ENCODE measurements at regions not wholly inside any gene's neighbourhood (a gene's known extent, or its start where the extent isn't known, plus 50 kb on each side); places are given as distances from the start of the nearest gene placed in this dataset.

DNA sequence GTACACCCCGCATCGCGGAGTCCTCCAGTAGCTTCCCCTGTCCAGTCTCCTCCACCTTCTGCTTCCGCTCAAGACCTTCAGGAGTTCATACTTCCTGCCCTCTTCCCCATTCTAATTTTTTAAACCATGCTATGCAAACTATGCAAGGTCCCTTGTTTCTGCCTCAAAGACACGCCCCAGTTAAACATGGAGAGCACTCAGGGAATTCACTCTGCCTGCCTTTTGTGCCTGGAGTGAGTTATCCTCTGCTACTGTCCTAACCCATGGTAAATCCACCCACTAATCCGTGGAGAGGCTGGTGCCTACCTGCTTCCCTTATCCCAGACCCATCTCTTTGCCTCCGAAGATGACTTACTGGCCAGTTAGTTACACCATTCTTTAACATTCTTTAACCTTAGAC is 473.7 kb upstream of the JARID2 start:
- H3K27me3 ChIP-seq (replicated peaks; ENCODE audit: insufficient read depth, low read length), result no peaks in the 10 kb centered on the region
- H3K4me3 ChIP-seq (ENCODE audit: low read length), result no peak overlapping the region
- no peaks in the 10 kb centered on the region for H3K9me2 ChIP-seq (replicated peaks; ENCODE audit: insufficient read depth, low read length)
- no peaks in the 10 kb centered on the region for H3K36me3 ChIP-seq (replicated peaks; ENCODE audit: insufficient read depth, low read length)
- H3K9ac ChIP-seq (ENCODE audit: low read length), result no peak overlapping the region
- H3K4me2 ChIP-seq (ENCODE audit: low read depth, low read length), result no peak overlapping the region
- no peak overlapping the region for H2AFZ ChIP-seq (ENCODE audit: low read length)
- no peaks in the 10 kb centered on the region for H3K9me3 ChIP-seq (replicated peaks; ENCODE audit: insufficient read depth, low read length)
- H3K79me2 ChIP-seq (ENCODE audit: low read length), result no peaks in the 10 kb centered on the region
- no peaks in the 10 kb centered on the region for H3F3A ChIP-seq (ENCODE audit: insufficient read depth, low read length)
- no peak overlapping the region for H3K27ac ChIP-seq (ENCODE audit: low read length)
- TF ChIP-seq CTCF (IDR thresholded peaks at IDR 0.05; ENCODE audit: low read length), result no peak
- no peak for TF ChIP-seq EZH2 (optimal IDR thresholded peaks at IDR 0.05; ENCODE audit: low read depth, low read length)
- TF ChIP-seq EZH2phosphoT487 (IDR thresholded peaks at IDR 0.05; ENCODE audit: low read length), result no peak
- DNase-seq, result no peak
- no peaks in the 10 kb centered on the region for H3K4me1 ChIP-seq (ENCODE audit: low read length)
- H4K20me1 ChIP-seq (ENCODE audit: insufficient read depth, low read length), result no peaks in the 10 kb centered on the region

DNA sequence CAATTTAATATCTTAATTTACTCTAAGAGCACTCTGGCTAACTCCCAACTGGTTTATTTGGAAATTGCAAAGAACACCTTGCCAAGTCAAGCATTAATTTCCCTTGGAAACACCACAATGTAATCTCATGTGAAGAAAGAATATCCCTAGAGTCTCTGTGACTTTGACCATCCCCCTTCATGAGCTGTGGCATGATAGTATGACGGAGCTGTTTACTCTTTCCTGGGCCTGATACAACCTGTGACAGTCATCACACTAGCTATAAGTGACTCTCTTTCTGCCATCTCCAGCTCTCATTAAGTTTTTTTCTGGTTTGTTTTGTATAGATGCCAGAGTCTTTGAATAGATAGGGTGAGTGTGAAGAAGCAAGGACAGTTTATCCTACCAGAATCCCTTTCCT is 470.3 kb upstream of the JARID2 start:
- H3K9me3 ChIP-seq (replicated peaks; ENCODE audit: insufficient read depth, low read length), result no peaks in the 10 kb centered on the region
- no peaks in the 10 kb centered on the region for H3F3A ChIP-seq (ENCODE audit: insufficient read depth, low read length)
- no peaks in the 10 kb centered on the region for H3K27me3 ChIP-seq (replicated peaks; ENCODE audit: insufficient read depth, low read length)
- H3K9ac ChIP-seq (ENCODE audit: low read length), result no peak overlapping the region
- no peaks in the 10 kb centered on the region for H3K9me2 ChIP-seq (replicated peaks; ENCODE audit: insufficient read depth, low read length)
- H2AFZ ChIP-seq (ENCODE audit: low read length), result no peak overlapping the region
- H3K4me2 ChIP-seq (ENCODE audit: low read depth, low read length), result no peak overlapping the region
- no peaks in the 10 kb centered on the region for H3K79me2 ChIP-seq (ENCODE audit: low read length)
- TF ChIP-seq EZH2phosphoT487 (IDR thresholded peaks at IDR 0.05; ENCODE audit: low read length), result no peak
- no peak for TF ChIP-seq CTCF (IDR thresholded peaks at IDR 0.05; ENCODE audit: low read length)
- no peak for TF ChIP-seq EZH2 (optimal IDR thresholded peaks at IDR 0.05; ENCODE audit: low read depth, low read length)
- no peaks in the 10 kb centered on the region for H3K36me3 ChIP-seq (replicated peaks; ENCODE audit: insufficient read depth, low read length)
- H3K27ac ChIP-seq (ENCODE audit: low read length), result no peak overlapping the region
- DNase-seq, result no peak
- no peak overlapping the region for H3K4me3 ChIP-seq (ENCODE audit: low read length)
- H4K20me1 ChIP-seq (ENCODE audit: insufficient read depth, low read length), result no peaks in the 10 kb centered on the region
- no peaks in the 10 kb centered on the region for H3K4me1 ChIP-seq (ENCODE audit: low read length)

GRCh38 chr6:14776307-14776706 is 469.6 kb upstream of the JARID2 start:
- H3K4me1 ChIP-seq (ENCODE audit: low read length), result no peaks in the 10 kb centered on the region
- no peak overlapping the region for H3K9ac ChIP-seq (ENCODE audit: low read length)
- H3K27me3 ChIP-seq (replicated peaks; ENCODE audit: insufficient read depth, low read length), result no peaks in the 10 kb centered on the region
- H2AFZ ChIP-seq (ENCODE audit: low read length), result no peak overlapping the region
- H3K79me2 ChIP-seq (ENCODE audit: low read length), result no peaks in the 10 kb centered on the region
- no peaks in the 10 kb centered on the region for H3K9me2 ChIP-seq (replicated peaks; ENCODE audit: insufficient read depth, low read length)
- no peak for DNase-seq
- H3F3A ChIP-seq (ENCODE audit: insufficient read depth, low read length), result no peaks in the 10 kb centered on the region
- no peaks in the 10 kb centered on the region for H3K36me3 ChIP-seq (replicated peaks; ENCODE audit: insufficient read depth, low read length)
- no peak overlapping the region for H3K27ac ChIP-seq (ENCODE audit: low read length)
- no peak overlapping the region for H3K4me3 ChIP-seq (ENCODE audit: low read length)
- no peaks in the 10 kb centered on the region for H4K20me1 ChIP-seq (ENCODE audit: insufficient read depth, low read length)
- no peak overlapping the region for H3K4me2 ChIP-seq (ENCODE audit: low read depth, low read length)
- no peaks in the 10 kb centered on the region for H3K9me3 ChIP-seq (replicated peaks; ENCODE audit: insufficient read depth, low read length)
- no peak for TF ChIP-seq EZH2phosphoT487 (IDR thresholded peaks at IDR 0.05; ENCODE audit: low read length)
- TF ChIP-seq EZH2 (optimal IDR thresholded peaks at IDR 0.05; ENCODE audit: low read depth, low read length), result no peak
- TF ChIP-seq CTCF (IDR thresholded peaks at IDR 0.05; ENCODE audit: low read length), result no peak

All from MM.1S (cell line).